Mammary epithelial cell (primary cell): ENCODE measurements at regions not wholly inside any gene's neighbourhood (a gene's known extent, or its start where the extent isn't known, plus 50 kb on each side); places are given as distances from the start of the nearest gene placed in this dataset.

Experiments used
- EZH2 ChIP-seq: IDR thresholded peaks from 2 replicates; pipeline ENCODE4 v1.6.1; 2012; ENCODE audit warnings: low read length, inconsistent platforms, borderline replicate concordance
- TF ChIP-seq, protein P1 (sequence below), 2 donors: IDR thresholded peaks in 1 of 2; conservative IDR thresholded peaks in 1 of 2; 2 replicates each; pipeline ENCODE4 v1.5.1; 2011 to 2012; ENCODE audit warnings: inconsistent platforms in 2 of 2, low read length in 2 of 2, mild to moderate bottlenecking in 2 of 2, control low read depth in 1 of 2, low read depth in 1 of 2; ENCODE audit not compliant: insufficient read depth in 1 of 2; ENCODE audit errors: extremely low read depth in 1 of 2

- TF ChIP-seq, protein P1, sequence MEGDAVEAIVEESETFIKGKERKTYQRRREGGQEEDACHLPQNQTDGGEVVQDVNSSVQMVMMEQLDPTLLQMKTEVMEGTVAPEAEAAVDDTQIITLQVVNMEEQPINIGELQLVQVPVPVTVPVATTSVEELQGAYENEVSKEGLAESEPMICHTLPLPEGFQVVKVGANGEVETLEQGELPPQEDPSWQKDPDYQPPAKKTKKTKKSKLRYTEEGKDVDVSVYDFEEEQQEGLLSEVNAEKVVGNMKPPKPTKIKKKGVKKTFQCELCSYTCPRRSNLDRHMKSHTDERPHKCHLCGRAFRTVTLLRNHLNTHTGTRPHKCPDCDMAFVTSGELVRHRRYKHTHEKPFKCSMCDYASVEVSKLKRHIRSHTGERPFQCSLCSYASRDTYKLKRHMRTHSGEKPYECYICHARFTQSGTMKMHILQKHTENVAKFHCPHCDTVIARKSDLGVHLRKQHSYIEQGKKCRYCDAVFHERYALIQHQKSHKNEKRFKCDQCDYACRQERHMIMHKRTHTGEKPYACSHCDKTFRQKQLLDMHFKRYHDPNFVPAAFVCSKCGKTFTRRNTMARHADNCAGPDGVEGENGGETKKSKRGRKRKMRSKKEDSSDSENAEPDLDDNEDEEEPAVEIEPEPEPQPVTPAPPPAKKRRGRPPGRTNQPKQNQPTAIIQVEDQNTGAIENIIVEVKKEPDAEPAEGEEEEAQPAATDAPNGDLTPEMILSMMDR (conservative IDR thresholded peaks at IDR 0.05 in 1 of 2, IDR thresholded peaks at IDR 0.05 in 1 of 2; ENCODE audit: extremely low read depth in 1 of 2, insufficient read depth in 1 of 2, low read depth in 1 of 2, low read length in 2 of 2) = no peak
- TF ChIP-seq EZH2 = no peak
Observed at GRCh38 chr22:48258064-48258701, 1495.7 kb downstream of the TBC1D22A start.
